HUES64 (cell line): ENCODE measurements at regions not wholly inside any gene's neighbourhood (a gene's known extent, or its start where the extent isn't known, plus 50 kb on each side); places are given as distances from the start of the nearest gene placed in this dataset.

Experiments
- H3K27ac ChIP-seq: 2 replicates; pipeline ENCODE4 v1.7.0; 2013; ENCODE audit warnings: low read depth, low read length, inconsistent platforms
- H3K27me3 ChIP-seq: 2 replicates; pipeline ENCODE4 v1.6.1; 2013; ENCODE audit warnings: mild to moderate bottlenecking, low read length; ENCODE audit not compliant: insufficient read depth
- H3K36me3 ChIP-seq: 2 replicates; pipeline ENCODE4 v1.6.1; 2013; ENCODE audit warnings: mild to moderate bottlenecking, low read length; ENCODE audit not compliant: insufficient read depth
- H3K4me1 ChIP-seq: 2 replicates; pipeline ENCODE4 v1.6.1; 2013; ENCODE audit warnings: mild to moderate bottlenecking, low read length, moderate library complexity; ENCODE audit not compliant: insufficient read depth
- H3K4me3 ChIP-seq: 2 replicates; pipeline ENCODE4 v1.5.1; 2013; ENCODE audit warnings: mild to moderate bottlenecking, low read length, moderate library complexity
- H3K9ac ChIP-seq: 2 replicates; pipeline ENCODE4 v1.6.1; 2013; ENCODE audit warnings: mild to moderate bottlenecking, low read depth, low read length
- H3K9me3 ChIP-seq: 2 replicates; pipeline ENCODE4 v1.6.1; 2013; ENCODE audit warnings: low read depth, low read length; ENCODE audit not compliant: insufficient read depth
- WGBS: fragments of 150-250, 120-280 bp; methylation state at CpG from one replicate; pipeline ENCODE4 v1.1.7; 2013; ENCODE audit warnings: missing lambda C conversion rate; 5-methylcytosine and 5-hydroxymethylcytosine counted together

- H3K4me1 ChIP-seq: peaks cover 9% of the 10 kb centered on the region
- no peaks in the 10 kb centered on the region for H3K27me3 ChIP-seq
- H3K4me3 ChIP-seq: no peak overlapping the region
- H3K9me3 ChIP-seq: no peaks in the 10 kb centered on the region
- WGBS: 100% methylated on average over 1 of the region's 3 CpGs
- H3K9ac ChIP-seq: no peak overlapping the region
- no peaks in the 10 kb centered on the region for H3K36me3 ChIP-seq
- no peak overlapping the region for H3K27ac ChIP-seq
Observed at GRCh38 chr5:15421381-15421780, 78.6 kb upstream of the FBXL7 start.

- Histone ChIP-seq H3K27me3 (no peaks in the 10 kb centered on the region), H3K4me3 (no peak overlapping the region), H3K4me1 (no peaks in the 10 kb centered on the region), H3K36me3 (no peaks in the 10 kb centered on the region), H3K9ac (no peak overlapping the region), H3K27ac (no peak overlapping the region), H3K9me3 (no peaks in the 10 kb centered on the region)
- 89% methylated on average over 5 of the region's 5 CpGs for WGBS
Observed at GRCh38 chr5:15420201-15420600, 79.8 kb upstream of the FBXL7 start.

DNA sequence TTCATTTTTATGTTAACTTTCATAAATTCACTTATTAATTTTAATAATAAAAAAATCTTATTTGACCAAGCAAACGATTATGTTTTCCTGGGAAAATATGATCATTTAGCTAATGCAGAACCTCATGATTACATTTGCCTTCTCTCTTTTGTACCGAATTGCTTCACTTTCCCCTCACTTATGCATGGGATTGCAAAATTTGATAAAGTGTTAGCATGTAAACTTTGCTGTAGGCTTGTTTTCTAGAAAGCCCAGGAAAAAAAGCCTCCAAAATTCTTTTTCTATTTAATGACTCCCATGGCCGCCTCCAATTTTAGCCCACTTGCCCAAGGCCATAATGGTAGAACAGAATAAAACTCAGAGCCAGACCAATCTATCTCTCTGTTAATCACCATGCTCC is 82.8 kb upstream of the FBXL7 start:
- H3K4me1 ChIP-seq: no peaks in the 10 kb centered on the region
- H3K4me3 ChIP-seq: no peak overlapping the region
- H3K9ac ChIP-seq: no peak overlapping the region
- no peak overlapping the region for H3K27ac ChIP-seq
- no peaks in the 10 kb centered on the region for H3K27me3 ChIP-seq
- peaks cover 7% of the 10 kb centered on the region; the same call in 1 of the 2 replicates for H3K9me3 ChIP-seq
- 98% methylated on average over 2 of the region's 3 CpGs for WGBS
- no peaks in the 10 kb centered on the region for H3K36me3 ChIP-seq

GRCh38 chr5:15406478-15406877 is 93.5 kb upstream of the FBXL7 start:
- Histone ChIP-seq H3K4me3 (no peak overlapping the region), H3K9ac (no peak overlapping the region), H3K27ac (no peak overlapping the region), H3K36me3 (no peaks in the 10 kb centered on the region), H3K27me3 (no peaks in the 10 kb centered on the region), H3K9me3 (peaks cover 5% of the 10 kb centered on the region; the same call in 1 of the 2 replicates), H3K4me1 (no peaks in the 10 kb centered on the region)
- WGBS: 84% methylated on average over 1 of the region's 1 CpG

DNA sequence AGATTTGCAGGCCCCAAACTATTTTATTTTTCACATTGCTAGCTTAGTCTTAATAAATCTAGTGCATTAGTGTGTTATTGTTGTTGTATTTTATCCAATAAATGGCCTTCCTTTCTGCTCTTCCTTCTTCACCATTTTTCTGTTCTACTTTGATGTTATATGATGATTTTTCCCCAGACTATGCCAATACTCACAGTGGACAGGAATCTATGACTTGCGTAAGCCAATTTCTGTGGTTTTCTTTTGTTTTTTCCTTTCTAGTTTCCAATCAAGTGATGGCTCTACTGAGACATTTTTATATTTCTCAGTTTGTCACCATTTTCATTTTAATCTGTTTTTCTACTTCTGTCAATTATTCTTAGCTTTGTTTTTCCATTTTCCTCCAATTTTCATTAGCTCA is 106.8 kb upstream of the FBXL7 start:
- H3K4me3 ChIP-seq: no peak overlapping the region
- no peaks in the 10 kb centered on the region for H3K4me1 ChIP-seq
- no peak overlapping the region for H3K9ac ChIP-seq
- no peak overlapping the region for H3K27ac ChIP-seq
- H3K9me3 ChIP-seq: peaks cover 17% of the 10 kb centered on the region
- no peaks in the 10 kb centered on the region for H3K27me3 ChIP-seq
- H3K36me3 ChIP-seq: no peaks in the 10 kb centered on the region
- 94% methylated on average over 1 of the region's 1 CpG for WGBS

GRCh38 chr5:15391704-15392397 is 108.1 kb upstream of the FBXL7 start:
- Histone ChIP-seq H3K36me3 (no peaks in the 10 kb centered on the region), H3K9ac (no peak overlapping the region), H3K27me3 (no peaks in the 10 kb centered on the region), H3K27ac (no peak overlapping the region), H3K4me3 (no peak overlapping the region), H3K9me3 (peaks cover 17% of the 10 kb centered on the region), H3K4me1 (no peaks in the 10 kb centered on the region)
- 79% methylated on average over 8 of the region's 12 CpGs for WGBS

- 94% methylated on average over 2 of the region's 2 CpGs for WGBS
- Histone ChIP-seq H3K27me3 (no peaks in the 10 kb centered on the region), H3K36me3 (no peaks in the 10 kb centered on the region), H3K4me1 (no peaks in the 10 kb centered on the region), H3K4me3 (no peak overlapping the region), H3K27ac (no peak overlapping the region), H3K9ac (no peak overlapping the region), H3K9me3 (0 out of 2 replicates have a peak, but pooled peaks cover 2% of the 10 kb centered on the region)
Observed at GRCh38 chr5:15388866-15389265, 111.1 kb upstream of the FBXL7 start.

DNA sequence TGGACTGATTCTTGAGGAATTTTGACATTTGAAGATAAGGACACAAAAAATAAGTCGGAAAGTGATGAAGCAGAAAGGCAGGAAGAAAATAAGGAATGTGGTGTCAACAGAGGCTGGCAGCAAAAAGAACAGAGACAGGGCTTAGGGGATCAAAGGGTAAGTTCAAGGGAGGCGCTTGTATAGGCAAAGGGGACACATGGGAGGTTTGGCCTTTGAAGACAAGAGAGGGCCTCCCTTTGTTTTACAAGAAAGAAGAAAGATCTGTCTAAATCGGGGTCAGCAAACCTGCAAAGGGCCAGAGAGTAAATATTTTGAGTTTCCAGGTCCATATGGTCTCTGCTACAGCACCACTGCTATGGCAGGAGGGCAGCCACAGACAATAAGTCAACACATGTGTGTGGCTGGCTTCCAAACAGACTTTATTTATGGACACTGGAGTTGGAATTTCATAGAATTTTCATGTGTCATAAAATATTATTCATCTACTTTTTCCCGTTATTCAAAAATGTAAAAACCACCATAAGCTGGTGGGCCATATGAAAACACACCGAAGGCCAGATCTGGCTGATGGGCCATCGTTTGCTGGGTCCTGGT is 112.0 kb upstream of the FBXL7 start:
- no peaks in the 10 kb centered on the region for H3K36me3 ChIP-seq
- WGBS: 91% methylated on average over 6 of the region's 6 CpGs
- no peak overlapping the region for H3K9ac ChIP-seq
- H3K4me1 ChIP-seq: no peaks in the 10 kb centered on the region
- no peak overlapping the region for H3K4me3 ChIP-seq
- no peaks in the 10 kb centered on the region for H3K27me3 ChIP-seq
- H3K9me3 ChIP-seq: 0 out of 2 replicates have a peak, but pooled peaks cover under 1% of the 10 kb centered on the region
- no peak overlapping the region for H3K27ac ChIP-seq

DNA sequence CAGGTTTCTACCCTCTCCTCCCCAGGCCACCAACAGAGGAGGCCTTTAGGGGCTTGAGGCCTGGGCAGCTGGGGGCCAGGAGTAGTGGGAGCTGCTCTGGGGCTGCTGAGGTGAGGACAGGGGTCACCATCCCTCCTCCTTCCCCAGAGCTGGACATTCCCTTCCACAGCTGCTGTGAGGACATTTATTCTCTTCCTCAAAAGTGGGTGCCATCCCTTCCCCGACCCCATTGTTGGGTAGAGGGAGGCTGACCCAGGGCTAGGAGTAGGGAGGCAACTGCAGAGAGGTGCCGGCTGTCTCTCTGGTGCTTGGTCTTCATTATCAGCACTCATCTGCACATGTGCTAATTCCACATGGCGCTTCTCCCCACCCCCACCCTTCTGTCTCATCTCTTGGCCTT is 113.9 kb upstream of the FBXL7 start:
- Histone ChIP-seq H3K36me3 (no peaks in the 10 kb centered on the region), H3K9ac (no peak overlapping the region), H3K27ac (no peak overlapping the region), H3K27me3 (no peaks in the 10 kb centered on the region), H3K4me3 (no peak overlapping the region), H3K9me3 (no peaks in the 10 kb centered on the region), H3K4me1 (no peaks in the 10 kb centered on the region)
- 93% methylated on average over 3 of the region's 3 CpGs for WGBS

GRCh38 chr5:15385553-15385952 is 114.4 kb upstream of the FBXL7 start:
- Histone ChIP-seq H3K4me1 (no peaks in the 10 kb centered on the region), H3K27me3 (no peaks in the 10 kb centered on the region), H3K9ac (no peak overlapping the region), H3K4me3 (no peak overlapping the region), H3K9me3 (no peaks in the 10 kb centered on the region), H3K36me3 (no peaks in the 10 kb centered on the region), H3K27ac (no peak overlapping the region)
- 96% methylated on average over 18 of the region's 18 CpGs for WGBS

DNA sequence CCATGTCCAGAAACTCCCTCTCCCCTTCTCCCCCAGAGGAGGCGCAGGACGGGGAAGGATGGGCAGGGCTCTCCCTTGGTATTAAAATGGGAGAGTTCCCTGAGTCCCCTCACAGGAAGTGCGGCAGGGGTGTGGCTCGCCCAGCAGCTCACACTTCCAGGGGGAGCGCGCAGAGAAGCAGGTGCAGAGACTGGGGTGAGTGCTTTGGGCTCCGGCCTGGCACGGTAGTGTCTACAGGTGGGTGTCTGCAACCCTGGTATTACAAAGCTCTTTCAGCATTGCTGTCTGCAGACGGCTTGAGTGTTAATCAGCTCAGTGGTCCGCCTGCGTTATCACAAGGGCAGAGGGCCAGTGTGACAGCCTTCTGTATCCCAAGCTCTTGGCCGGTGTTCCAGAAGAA is 114.9 kb upstream of the FBXL7 start:
- no peak overlapping the region for H3K4me3 ChIP-seq
- H3K36me3 ChIP-seq: no peaks in the 10 kb centered on the region
- no peaks in the 10 kb centered on the region for H3K4me1 ChIP-seq
- WGBS: 91% methylated on average over 12 of the region's 12 CpGs
- no peak overlapping the region for H3K27ac ChIP-seq
- no peaks in the 10 kb centered on the region for H3K9me3 ChIP-seq
- no peak overlapping the region for H3K9ac ChIP-seq
- H3K27me3 ChIP-seq: no peaks in the 10 kb centered on the region
